CD4-positive, alpha-beta T cell treated with Interleukin-10 for 1 hour (primary cell): ENCODE measurements at regions not wholly inside any gene's neighbourhood (a gene's known extent, or its start where the extent isn't known, plus 50 kb on each side); places are given as distances from the start of the nearest gene placed in this dataset.
"Not testable (repeated sequence)": the region's sequence is repeated elsewhere in the genome, so short reads cannot be mapped to it uniquely, and the experiment has no call there.

ENCODE experiments used
- DNase-seq: peaks from one replicate; pipeline ENCODE4 v3.0.0-alpha.2; 2020

DNA sequence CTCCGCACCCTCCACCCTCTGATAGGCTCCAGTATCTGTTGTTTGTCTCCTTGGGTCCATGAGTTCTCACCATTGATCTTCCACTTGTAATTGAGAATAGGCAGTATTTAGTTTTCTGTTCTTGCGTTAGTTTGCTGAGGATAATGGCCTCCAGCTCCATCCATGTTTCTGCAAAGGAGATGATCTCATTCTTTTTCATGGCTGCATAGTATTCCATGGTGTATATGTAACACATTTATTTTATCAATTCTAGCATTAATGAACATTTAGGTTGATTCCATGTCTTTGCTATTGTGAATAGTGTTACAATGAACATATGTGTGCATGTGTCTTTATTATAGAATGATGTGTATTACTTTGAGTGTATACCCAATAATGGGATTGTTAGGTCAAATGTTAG is 814.6 kb upstream of the FRG1 start:
- DNase-seq = no peak

- no peak for DNase-seq
These were observed 812.3 kb upstream of the FRG1 start for GRCh38 chr4:189128341-189128740.

DNA sequence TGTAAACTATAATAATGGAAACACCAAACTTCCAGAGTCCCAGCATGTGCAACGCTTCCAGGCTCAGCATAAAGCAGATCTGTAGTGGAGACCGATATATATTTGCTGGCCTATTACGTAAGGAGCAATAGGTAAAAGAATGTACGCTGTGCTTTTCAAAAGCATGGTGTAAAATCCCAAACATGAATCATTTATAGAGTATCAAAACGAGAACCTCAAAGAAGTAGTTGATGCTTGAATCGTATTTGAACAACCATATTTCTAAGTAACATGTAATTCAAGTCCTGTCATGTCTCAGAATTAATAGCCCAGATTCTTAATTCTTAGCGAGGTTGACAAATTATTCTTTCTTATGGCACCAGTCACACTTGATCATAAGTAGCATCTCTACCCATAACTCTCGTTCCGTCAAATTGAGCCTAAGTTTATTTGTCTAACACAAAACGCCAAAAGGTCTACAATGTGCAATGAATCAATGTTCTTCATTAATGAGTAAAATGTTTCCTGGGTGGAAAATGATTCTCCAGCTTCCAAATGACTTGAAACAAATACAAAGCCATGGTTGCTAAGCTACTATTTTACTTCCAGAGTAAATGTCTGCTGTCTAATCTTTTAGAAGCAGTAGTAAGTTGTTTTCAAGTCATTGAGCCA is 811.5 kb upstream of the FRG1 start:
- no peak for DNase-seq

- DNase-seq = no peak
These were observed 809.6 kb upstream of the FRG1 start for GRCh38 chr4:189131118-189131517.

DNA sequence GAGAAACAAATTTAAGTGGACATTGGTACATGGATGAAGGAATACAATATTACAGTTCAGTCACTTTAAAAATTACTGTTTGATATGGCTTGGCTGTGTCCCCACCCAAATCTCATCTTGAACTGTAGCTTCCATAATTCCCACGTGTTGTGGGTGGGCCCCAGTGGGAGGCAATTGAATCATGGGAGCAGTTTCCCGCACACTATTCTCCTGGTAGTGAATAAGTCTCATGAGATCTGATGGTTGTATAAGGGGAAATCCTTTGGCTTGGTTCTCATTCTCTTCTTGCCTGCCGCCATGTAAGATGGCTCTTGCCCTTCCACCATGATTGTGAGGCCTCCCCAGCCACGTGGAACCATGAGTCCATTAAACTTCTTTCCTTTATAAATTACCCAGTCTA is 804.2 kb upstream of the FRG1 start:
- DNase-seq = no peak

DNA sequence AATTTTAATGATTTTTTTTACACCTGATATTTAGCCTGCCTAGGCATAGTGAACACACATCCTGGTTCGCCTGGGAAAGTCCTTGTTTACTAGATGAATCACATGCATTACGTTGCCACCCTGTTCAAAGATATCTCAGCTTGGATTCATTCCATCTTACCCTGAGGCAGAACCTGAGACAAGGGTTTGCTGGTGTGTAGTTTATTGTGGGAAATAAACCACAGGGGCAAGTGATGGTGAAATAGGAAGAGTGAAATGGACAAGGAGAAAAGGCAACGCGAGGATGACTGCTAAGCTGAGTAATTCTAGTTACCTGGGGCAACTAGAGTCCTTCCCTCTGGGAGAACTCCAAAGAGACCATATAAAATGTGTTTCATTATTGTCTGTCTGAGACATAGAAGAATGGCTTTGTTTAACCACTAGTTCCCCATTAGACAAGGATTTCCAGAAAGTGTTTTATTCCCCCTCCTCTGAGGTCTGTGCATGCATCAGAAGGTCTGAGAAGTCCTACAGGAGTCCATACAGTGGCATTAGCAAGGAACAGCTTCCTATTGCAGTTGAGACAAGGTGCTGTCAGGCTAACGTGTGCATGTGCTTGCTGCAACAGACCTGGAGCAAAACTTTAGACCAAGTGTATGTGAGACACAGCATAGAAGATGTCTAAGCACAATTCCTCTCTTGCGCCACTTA is 797.3 kb upstream of the FRG1 start:
- no peak for DNase-seq

- DNase-seq = no peak
These were observed 793.4 kb upstream of the FRG1 start for GRCh38 chr4:189147005-189147929.

DNA sequence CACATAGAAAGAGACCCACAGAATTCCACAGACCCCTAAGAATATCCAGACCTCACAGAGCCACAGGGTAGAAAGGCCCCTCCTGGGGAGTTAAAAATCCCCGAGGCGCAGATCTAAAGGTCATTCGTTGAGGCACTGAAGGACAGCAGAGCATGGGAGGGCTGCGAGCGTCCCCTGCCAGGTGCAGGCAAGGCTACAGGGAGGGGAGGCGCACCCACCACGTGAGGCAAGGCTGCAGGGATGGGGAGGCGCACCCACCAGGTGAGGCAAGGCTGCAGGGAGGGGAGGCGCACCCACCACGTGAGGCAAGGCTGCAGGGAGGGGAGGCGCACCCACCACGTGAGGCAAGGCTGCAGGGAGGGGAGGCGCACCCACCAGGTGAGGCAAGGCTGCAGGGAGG is 785.6 kb upstream of the FRG1 start:
- not testable (repeated sequence) for DNase-seq

- DNase-seq = no peak
These were observed 778.4 kb upstream of the FRG1 start for GRCh38 chr4:189162073-189162789.

GRCh38 chr4:189162888-189163287 is 777.8 kb upstream of the FRG1 start:
- DNase-seq = no peak

DNA sequence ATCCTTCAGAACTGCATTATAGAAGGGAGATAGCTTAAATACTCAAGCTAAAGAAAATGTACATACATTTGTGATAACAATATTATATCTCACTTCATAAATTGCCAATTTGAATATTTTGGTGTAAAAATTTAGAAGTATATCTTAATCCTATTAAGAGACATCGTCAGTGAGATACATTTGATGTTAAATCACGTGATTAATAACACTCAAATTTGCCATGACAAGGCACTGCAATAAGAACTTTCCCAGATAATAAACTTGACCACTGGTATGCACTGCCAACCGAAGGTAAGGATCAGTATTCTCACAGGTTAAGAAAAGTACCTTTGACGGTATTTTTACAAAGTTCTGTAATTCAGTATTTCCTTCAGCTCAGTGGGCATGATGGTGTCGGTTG is 764.7 kb upstream of the FRG1 start:
- DNase-seq = no peak

GRCh38 chr4:189177130-189177529 is 763.5 kb upstream of the FRG1 start:
- no peak for DNase-seq

DNA sequence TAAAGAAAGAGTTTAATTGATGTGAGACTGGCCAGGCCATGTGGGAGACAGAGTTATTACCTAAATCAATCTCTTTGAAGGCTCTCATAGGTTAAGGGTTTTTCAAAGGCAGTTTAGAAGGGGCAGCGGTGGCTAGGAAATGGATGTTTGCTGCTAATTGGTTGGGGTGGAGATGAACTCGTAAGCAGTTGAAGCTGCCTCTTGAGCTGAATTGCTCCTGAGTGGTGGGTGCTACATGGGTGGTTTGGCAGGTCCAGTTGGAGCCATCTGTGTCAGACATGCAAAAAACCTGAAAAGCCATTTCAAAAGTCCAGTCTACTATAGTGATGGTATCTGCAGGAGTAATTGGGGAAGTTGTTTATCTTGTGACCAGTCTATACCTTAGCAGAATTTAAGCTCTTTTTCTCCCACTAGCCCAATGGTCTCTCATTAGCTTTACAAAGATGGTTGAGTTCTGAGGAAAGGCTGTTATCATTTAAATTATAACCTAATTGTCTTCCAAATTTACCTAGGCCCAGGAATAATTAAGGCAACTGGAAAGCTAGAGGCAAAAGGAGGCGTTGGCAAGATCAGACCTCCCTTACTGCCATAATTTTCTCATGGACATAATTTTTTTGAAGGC is 762.4 kb upstream of the FRG1 start:
- DNase-seq = no peak

- no peak for DNase-seq
These were observed 754.8 kb upstream of the FRG1 start for GRCh38 chr4:189185810-189186432.

DNA sequence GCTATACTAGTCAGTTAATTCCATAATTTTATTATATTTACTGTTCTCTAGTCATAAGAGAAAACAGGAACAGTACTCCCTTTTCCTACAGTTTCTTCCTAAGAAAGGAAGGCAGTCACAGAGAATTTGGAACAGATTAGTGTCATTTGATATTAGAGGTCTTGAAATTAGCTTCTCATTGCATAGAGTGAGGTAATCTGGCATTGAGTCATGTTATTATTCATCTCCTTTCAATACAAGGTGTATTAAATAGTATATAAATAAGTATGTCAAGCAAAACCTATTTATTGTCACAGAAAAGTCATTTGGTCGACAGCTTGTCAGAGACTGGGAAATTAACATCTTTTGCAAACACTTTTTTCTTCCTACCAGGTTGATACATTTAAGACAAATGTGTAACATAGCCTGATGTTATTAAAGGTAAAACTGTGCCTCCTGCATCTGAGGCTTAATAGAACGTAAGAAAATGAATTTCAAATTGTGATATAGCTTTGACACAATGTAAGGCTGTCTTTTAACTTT is 753.1 kb upstream of the FRG1 start:
- DNase-seq = no peak

DNA sequence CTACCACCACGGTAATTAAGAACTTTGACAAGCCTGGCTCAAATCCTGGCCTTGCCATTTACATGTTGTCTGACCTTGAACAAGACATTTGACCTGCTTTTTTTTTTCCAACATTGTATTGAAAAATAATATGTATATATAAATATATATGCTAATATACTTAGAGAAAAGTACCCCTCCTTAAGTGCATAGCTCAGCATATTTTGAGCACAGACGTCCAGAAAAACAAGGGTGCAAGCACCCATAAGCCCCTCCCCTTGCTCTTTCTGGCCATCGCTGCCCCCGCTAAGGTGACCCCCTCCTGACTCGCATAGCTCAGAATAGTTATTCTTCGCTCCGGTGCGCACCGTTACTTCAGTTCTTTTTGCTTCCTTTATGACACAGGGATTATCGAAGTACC is 742.0 kb upstream of the FRG1 start:
- DNase-seq = no peak

- DNase-seq = no peak
These were observed 740.3 kb upstream of the FRG1 start for GRCh38 chr4:189200353-189200752.

- DNase-seq = peak; percentile 7
These were observed 738.3 kb upstream of the FRG1 start for GRCh38 chr4:189202182-189202868.

GRCh38 chr4:189202869-189203271 is 737.8 kb upstream of the FRG1 start:
- DNase-seq = no peak

DNA sequence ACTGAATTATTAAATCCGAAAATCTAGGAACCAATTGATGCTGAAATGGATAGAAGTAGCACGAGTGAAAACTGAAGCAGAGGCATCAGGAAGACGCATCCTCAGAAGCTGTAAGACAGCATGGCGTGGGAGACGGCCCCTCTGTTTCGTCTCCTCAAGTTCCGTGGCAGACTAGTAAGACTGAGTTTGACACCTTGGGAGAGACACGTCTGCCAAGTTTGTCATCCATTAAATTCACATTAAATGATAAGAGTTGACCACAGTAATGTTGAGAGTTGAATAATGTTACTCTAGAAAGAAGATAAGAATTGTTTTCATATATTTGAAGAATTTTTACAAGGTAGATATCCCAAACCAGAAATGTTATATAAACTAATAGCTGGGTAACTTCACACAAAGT is 736.1 kb upstream of the FRG1 start:
- DNase-seq = no peak

DNA sequence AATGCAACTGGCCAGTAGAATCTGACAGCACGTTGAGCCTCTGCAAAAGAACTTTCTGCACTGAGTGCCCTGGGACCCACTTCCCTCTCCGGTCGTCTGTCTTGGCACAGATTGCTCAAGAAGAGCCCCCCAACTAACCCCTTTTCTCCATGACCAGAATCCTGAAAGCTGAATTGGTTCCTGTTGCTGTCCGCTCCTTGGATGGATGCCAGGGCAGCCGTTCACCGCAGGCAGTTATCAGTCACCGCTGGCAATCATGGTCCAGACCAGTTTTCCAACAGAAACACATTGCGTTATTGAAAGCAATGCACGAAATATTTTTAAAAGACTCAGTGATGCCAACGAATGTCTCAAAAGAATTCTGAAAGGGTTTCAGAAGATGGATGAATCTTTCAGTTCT is 733.7 kb upstream of the FRG1 start:
- no peak for DNase-seq
